ENCODE measurements at regions not wholly inside any gene's neighbourhood (a gene's known extent, or its start where the extent isn't known, plus 50 kb on each side); places are given as distances from the start of the nearest gene placed in this dataset.

- no peak overlapping the region for H3K4me3 ChIP-seq (replicated peaks in 1 of 2; ENCODE audit: low read depth in 1 of 2, low read length in 2 of 2)
- CTCF ChIA-PET = no interaction called here
- TF ChIP-seq CEBPB (IDR thresholded peaks at IDR 0.05; ENCODE audit: low read depth) (no peak), POLR2A (IDR thresholded peaks at IDR 0.05; ENCODE audit: borderline replicate concordance, extremely low read depth, insufficient read depth, insufficient read length) (no peak)
- POLR2A ChIA-PET = no interaction called here
- no peaks in the 10 kb centered on the region for H3K9me2 ChIP-seq (ENCODE audit: insufficient read depth)
- no peaks in the 10 kb centered on the region for H3K4me1 ChIP-seq (ENCODE audit: control insufficient read depth in 1 of 2, insufficient read depth in 2 of 2, low read length in 2 of 2)
- RAD21 ChIA-PET (ENCODE audit: low non-redundant PET in 1 of 2, low total read pairs in 2 of 2, uncharacterized antibody in 2 of 2, unreplicated experiment in 2 of 2) = no interaction called here
- BruUV-seq (replicated peaks) = no TSS peak
- no peak overlapping the region for H3K27ac ChIP-seq (ENCODE audit: low read depth, low read length)
- no peak overlapping the region for H3K9ac ChIP-seq (ENCODE audit: low read length)
- no peaks in the 10 kb centered on the region for H3K36me3 ChIP-seq (ENCODE audit: control insufficient read depth in 1 of 2, insufficient read depth in 2 of 2, low read length in 2 of 2)
- H3K27me3 ChIP-seq (ENCODE audit: insufficient read depth, low read length) = no peaks in the 10 kb centered on the region
- DNase-seq (ENCODE audit: low read depth, low spot score) (no peak), ATAC-seq (no peak)
- H3K9me3 ChIP-seq (ENCODE audit: control insufficient read depth in 1 of 2, insufficient read depth in 1 of 2, low read depth in 1 of 2, low read length in 2 of 2) = no peaks in the 10 kb centered on the region
- no peaks in the 10 kb centered on the region for H4K20me1 ChIP-seq (ENCODE audit: insufficient read depth)
- H3K79me2 ChIP-seq (ENCODE audit: insufficient read depth, low read length) = no peaks in the 10 kb centered on the region
- intact Hi-C loops (cut with micrococcal nuclease) = no loop called here
- H2AFZ ChIP-seq (ENCODE audit: low read depth, low read length, poor library complexity, severe bottlenecking) = no peak overlapping the region
- no peak overlapping the region for H3K4me2 ChIP-seq (ENCODE audit: low read length)
These were observed 179.3 kb downstream of the IL15 start for GRCh38 chr4:141815646-141816045.

- DNase-seq (ENCODE audit: low read depth, low spot score) (no peak), ATAC-seq (no peak)
- intact Hi-C loops (cut with micrococcal nuclease) = no loop called here
- TF ChIP-seq POLR2AphosphoS5 (IDR thresholded peaks at IDR 0.05; ENCODE audit: low read depth, low read length) (no peak), EZH2 (IDR thresholded peaks at IDR 0.05) (no peak), ELF1 (IDR thresholded peaks at IDR 0.05; ENCODE audit: borderline replicate concordance, low read depth) (no peak), CBX3 (IDR thresholded peaks at IDR 0.05; ENCODE audit: low read depth) (no peak), POLR2A (IDR thresholded peaks at IDR 0.05; ENCODE audit: borderline replicate concordance, extremely low read depth, insufficient read depth, insufficient read length) (no peak), JUND (IDR thresholded peaks at IDR 0.05) (no peak), REST (IDR thresholded peaks at IDR 0.05; ENCODE audit: low read depth) (no peak)
- CTCF ChIA-PET = no interaction called here
- Histone ChIP-seq H3K4me3 (replicated peaks in 1 of 2; ENCODE audit: low read depth in 1 of 2, low read length in 2 of 2) (no peak overlapping the region), H3K27me3 (ENCODE audit: insufficient read depth, low read length) (no peaks in the 10 kb centered on the region), H3K4me2 (ENCODE audit: low read length) (no peak overlapping the region), H3K9me3 (ENCODE audit: control insufficient read depth in 1 of 2, insufficient read depth in 1 of 2, low read depth in 1 of 2, low read length in 2 of 2) (no peaks in the 10 kb centered on the region), H3K27ac (ENCODE audit: low read depth, low read length) (no peak overlapping the region), H3K4me1 (ENCODE audit: control insufficient read depth in 1 of 2, insufficient read depth in 2 of 2, low read length in 2 of 2) (no peaks in the 10 kb centered on the region), H2AFZ (ENCODE audit: low read depth, low read length, poor library complexity, severe bottlenecking) (no peak overlapping the region), H3K9me2 (ENCODE audit: insufficient read depth) (no peaks in the 10 kb centered on the region), H3K79me2 (ENCODE audit: insufficient read depth, low read length) (no peaks in the 10 kb centered on the region), H3K9ac (ENCODE audit: low read length) (no peak overlapping the region), H3K36me3 (ENCODE audit: control insufficient read depth in 1 of 2, insufficient read depth in 2 of 2, low read length in 2 of 2) (no peaks in the 10 kb centered on the region), H4K20me1 (ENCODE audit: insufficient read depth) (no peaks in the 10 kb centered on the region)
- POLR2A ChIA-PET = no interaction called here
- RAD21 ChIA-PET (ENCODE audit: low non-redundant PET in 1 of 2, low total read pairs in 2 of 2, uncharacterized antibody in 2 of 2, unreplicated experiment in 2 of 2) = no interaction called here
- BruUV-seq (replicated peaks) = no TSS peak
These were observed 189.9 kb downstream of the IL15 start for GRCh38 chr4:141826260-141826659.
